ENCODE measurements at regions not wholly inside any gene's neighbourhood (a gene's known extent, or its start where the extent isn't known, plus 50 kb on each side); places are given as distances from the start of the nearest gene placed in this dataset.

DNA sequence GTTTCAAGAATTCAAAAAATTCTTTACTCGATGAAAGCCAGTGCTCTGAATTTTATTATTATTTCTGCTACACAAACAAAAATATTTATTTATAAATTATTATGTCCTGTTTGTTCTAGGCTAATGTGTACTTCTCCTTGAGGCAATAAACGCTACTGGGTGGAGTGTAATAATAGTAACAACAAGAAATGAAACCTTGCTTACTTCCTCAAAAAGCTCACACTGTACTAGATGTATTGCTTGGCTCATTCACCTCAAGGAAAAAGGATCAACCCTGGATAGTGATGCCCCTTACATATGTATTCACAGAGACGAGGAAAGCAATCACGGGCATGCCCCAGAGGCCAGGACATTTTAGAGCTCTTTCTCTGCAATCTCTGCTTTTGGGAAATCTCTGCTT is 685.6 kb upstream of the NXPH2 start:
- no peak overlapping the region for H3K27ac ChIP-seq (ENCODE audit: low read length in 2 of 2)
- H3K9me3 ChIP-seq (ENCODE audit: control extremely low read depth in 1 of 3, control insufficient read depth in 2 of 3, insufficient read depth in 1 of 3, low read length in 2 of 3): peaks cover 0 to 1% (median 0%) of the 10 kb centered on the region in 3 donors
- H3K4me2 ChIP-seq (replicated peaks; ENCODE audit: low read depth, low read length, poor library complexity, severe bottlenecking): no peak overlapping the region
- no peaks in the 10 kb centered on the region for H3K79me2 ChIP-seq (ENCODE audit: control insufficient read depth, insufficient read depth, low read length)
- Mint-ChIP-seq H3K4me1 (no peaks in the 10 kb centered on the region), H3K4me3 (no peak overlapping the region), H3K9me3 (ENCODE audit: insufficient read depth) (peaks cover 2% of the 10 kb centered on the region), H3K27me3 (no peaks in the 10 kb centered on the region), H3K27ac (no peak overlapping the region)
- H4K20me1 ChIP-seq (ENCODE audit: control insufficient read depth, insufficient read depth, low read length, poor library complexity, severe bottlenecking): no peaks in the 10 kb centered on the region
- no peaks in the 10 kb centered on the region for H3K36me3 ChIP-seq (replicated peaks in 1 of 2; ENCODE audit: control extremely low read depth in 1 of 2, control insufficient read depth in 1 of 2, extremely low read depth in 1 of 2, insufficient read depth in 2 of 2, low read length in 1 of 2)
- H3K4me3 ChIP-seq (ENCODE audit: control extremely low read depth in 1 of 5, extremely low read depth in 1 of 5, insufficient read depth in 1 of 5, low read depth in 2 of 5, low read length in 4 of 5): no peak overlapping the region
- DNase-seq (no peak), ATAC-seq (ENCODE audit: low read depth) (no peak)
- WGBS (ENCODE audit: insufficient coverage): 100% methylated on average over 2 of the region's 4 CpGs
- intact Hi-C loops (cut with micrococcal nuclease): no loop called here
- ChIA-PET CTCF (no interaction called here), POLR2A (no interaction called here)
- TF ChIP-seq EZH2 (IDR thresholded peaks at IDR 0.05; ENCODE audit: borderline replicate concordance, insufficient read depth, low read depth, low read length, poor library complexity, severe bottlenecking): no peak
- TF ChIP-seq, protein P1, sequence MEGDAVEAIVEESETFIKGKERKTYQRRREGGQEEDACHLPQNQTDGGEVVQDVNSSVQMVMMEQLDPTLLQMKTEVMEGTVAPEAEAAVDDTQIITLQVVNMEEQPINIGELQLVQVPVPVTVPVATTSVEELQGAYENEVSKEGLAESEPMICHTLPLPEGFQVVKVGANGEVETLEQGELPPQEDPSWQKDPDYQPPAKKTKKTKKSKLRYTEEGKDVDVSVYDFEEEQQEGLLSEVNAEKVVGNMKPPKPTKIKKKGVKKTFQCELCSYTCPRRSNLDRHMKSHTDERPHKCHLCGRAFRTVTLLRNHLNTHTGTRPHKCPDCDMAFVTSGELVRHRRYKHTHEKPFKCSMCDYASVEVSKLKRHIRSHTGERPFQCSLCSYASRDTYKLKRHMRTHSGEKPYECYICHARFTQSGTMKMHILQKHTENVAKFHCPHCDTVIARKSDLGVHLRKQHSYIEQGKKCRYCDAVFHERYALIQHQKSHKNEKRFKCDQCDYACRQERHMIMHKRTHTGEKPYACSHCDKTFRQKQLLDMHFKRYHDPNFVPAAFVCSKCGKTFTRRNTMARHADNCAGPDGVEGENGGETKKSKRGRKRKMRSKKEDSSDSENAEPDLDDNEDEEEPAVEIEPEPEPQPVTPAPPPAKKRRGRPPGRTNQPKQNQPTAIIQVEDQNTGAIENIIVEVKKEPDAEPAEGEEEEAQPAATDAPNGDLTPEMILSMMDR (IDR thresholded peaks at IDR 0.05): no peak
- H3K4me1 ChIP-seq (ENCODE audit: control insufficient read depth in 2 of 2, insufficient read depth in 2 of 2, low read length in 2 of 2): no peaks in the 10 kb centered on the region
- no peak overlapping the region for H2AFZ ChIP-seq (ENCODE audit: insufficient read depth, low read depth, low read length, poor library complexity, severe bottlenecking)
- H3K9ac ChIP-seq (ENCODE audit: low read length): no peak overlapping the region
- H3K27me3 ChIP-seq (replicated peaks in 1 of 4; ENCODE audit: control extremely low read depth in 1 of 4, control insufficient read depth in 3 of 4, insufficient read depth in 4 of 4, low read length in 3 of 4): no peaks in the 10 kb centered on the region

DNA sequence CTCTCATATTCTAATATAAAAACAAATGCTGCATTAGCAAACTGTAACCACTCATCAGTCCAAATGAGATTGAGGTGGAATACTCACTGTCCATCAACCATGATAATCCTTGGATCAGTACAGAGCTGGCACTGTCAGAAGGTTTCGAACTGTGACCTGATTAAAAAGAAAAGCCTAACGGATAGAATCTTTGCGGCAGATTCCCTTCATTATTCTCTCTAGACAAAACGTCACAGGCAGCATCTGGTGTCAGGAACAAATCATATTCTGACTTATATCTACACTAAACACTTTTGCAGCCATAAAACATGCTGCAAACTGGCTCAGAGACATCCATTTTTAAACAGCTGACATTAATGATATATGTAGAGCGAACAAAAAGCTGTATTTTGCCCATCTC is 677.7 kb upstream of the NXPH2 start:
- 80% methylated on average over 3 of the region's 5 CpGs for WGBS (ENCODE audit: insufficient coverage)
- Histone ChIP-seq H3K4me2 (replicated peaks; ENCODE audit: low read depth, low read length, poor library complexity, severe bottlenecking) (no peak overlapping the region), H3K36me3 (replicated peaks in 1 of 2; ENCODE audit: control extremely low read depth in 1 of 2, control insufficient read depth in 1 of 2, extremely low read depth in 1 of 2, insufficient read depth in 2 of 2, low read length in 1 of 2) (no peaks in the 10 kb centered on the region), H3K27me3 (replicated peaks in 1 of 4; ENCODE audit: control extremely low read depth in 1 of 4, control insufficient read depth in 3 of 4, insufficient read depth in 4 of 4, low read length in 3 of 4) (no peaks in the 10 kb centered on the region), H3K4me3 (ENCODE audit: control extremely low read depth in 1 of 5, extremely low read depth in 1 of 5, insufficient read depth in 1 of 5, low read depth in 2 of 5, low read length in 4 of 5) (no peak overlapping the region), H2AFZ (ENCODE audit: insufficient read depth, low read depth, low read length, poor library complexity, severe bottlenecking) (no peak overlapping the region), H3K27ac (ENCODE audit: low read length in 2 of 2) (no peak overlapping the region), H3K4me1 (ENCODE audit: control insufficient read depth in 2 of 2, insufficient read depth in 2 of 2, low read length in 2 of 2) (no peaks in the 10 kb centered on the region), H4K20me1 (ENCODE audit: control insufficient read depth, insufficient read depth, low read length, poor library complexity, severe bottlenecking) (no peaks in the 10 kb centered on the region), H3K79me2 (ENCODE audit: control insufficient read depth, insufficient read depth, low read length) (no peaks in the 10 kb centered on the region), H3K9me3 (ENCODE audit: control extremely low read depth in 1 of 3, control insufficient read depth in 2 of 3, insufficient read depth in 1 of 3, low read length in 2 of 3) (peaks cover 1 to 9% (median 3%) of the 10 kb centered on the region in 3 donors), H3K9ac (ENCODE audit: low read length) (no peak overlapping the region)
- H3K4me1 Mint-ChIP-seq: no peaks in the 10 kb centered on the region
- TF ChIP-seq, protein P1 (IDR thresholded peaks at IDR 0.05): no peak
- no peak for TF ChIP-seq EZH2 (IDR thresholded peaks at IDR 0.05; ENCODE audit: borderline replicate concordance, insufficient read depth, low read depth, low read length, poor library complexity, severe bottlenecking)
- no peak overlapping the region for H3K4me3 Mint-ChIP-seq
- H3K27ac Mint-ChIP-seq: no peak overlapping the region
- CTCF ChIA-PET: no interaction called here
- ATAC-seq (ENCODE audit: low read depth): no peak
- POLR2A ChIA-PET: no interaction called here
- H3K27me3 Mint-ChIP-seq: no peaks in the 10 kb centered on the region
- H3K9me3 Mint-ChIP-seq (ENCODE audit: insufficient read depth): peaks cover 6% of the 10 kb centered on the region
- no peak for DNase-seq
- intact Hi-C loops (cut with micrococcal nuclease): no loop called here

Measured in B cell (primary cell).